HCT116 (cell line): ENCODE measurements at regions not wholly inside any gene's neighbourhood (a gene's known extent, or its start where the extent isn't known, plus 50 kb on each side); places are given as distances from the start of the nearest gene placed in this dataset.

Source experiments
- ATAC-seq: fragments of 200-7000 bp; cut with Tn5 transposase; 2 replicates; pipeline ENCODE4 v1.9.1; 2020; ENCODE audit warnings: mild to moderate bottlenecking, moderate library complexity
- BruUV-seq: library from RNA; stranded (reverse); fragments of 400-500 nt; replicated peaks from 2 replicates; lab custom pipeline; 2021; lab: Mats Ljungman, UMichigan
- CTCF ChIA-PET: fragments of 300-600 bp; sonication (Branson Sonifier 250); formaldehyde crosslinking; loops from one replicate; lab custom pipeline; 2021; ENCODE audit warnings: antibody characterized with exemption; lab: Charles Lee
- POLR2A ChIA-PET: fragments of 300-600, 350-600 bp; sonication (Branson Sonifier 250); formaldehyde crosslinking; loops from one replicate; lab custom pipeline; 2021; ENCODE audit warnings: antibody characterized with exemption; lab: Charles Lee
- RAD21 ChIA-PET, 2 experiments: fragments of 300-600 bp; sonication (Branson Sonifier 250); formaldehyde crosslinking; loops; one replicate each; lab custom pipeline; 2023; ENCODE audit warnings: low total read pairs in 2 of 2; ENCODE audit not compliant: uncharacterized antibody in 2 of 2, unreplicated experiment in 2 of 2, low non-redundant PET in 1 of 2; lab: Charles Lee
- DNase-seq: peaks from one replicate; pipeline ENCODE4 v3.0.0-alpha.2; 2010; ENCODE audit warnings: low read depth, low spot score
- H2AFZ ChIP-seq: fragments of 200-600 bp; shearing (Covaris generic), sonication (generic); 2 replicates; pipeline ENCODE4 v1.6.1; 2017; ENCODE audit warnings: low read depth, mixed run types, mixed read lengths, antibody characterized with exemption, low read length; ENCODE audit not compliant: poor library complexity, severe bottlenecking
- H3K27ac ChIP-seq: 2 replicates; pipeline ENCODE4 v1.5.1; 2012; ENCODE audit warnings: low read depth, low read length
- H3K27me3 ChIP-seq: fragments of 200-600 bp; sonication (generic); 2 replicates; pipeline ENCODE4 v1.6.1; 2016; ENCODE audit warnings: mixed run types, low read length, mixed read lengths; ENCODE audit not compliant: insufficient read depth
- H3K36me3 ChIP-seq, 2 experiments: fragments of 200-500 bp in 1 of 2; fragments of 200-600 bp in 1 of 2; sonication (Bioruptor generic) in 1 of 2; sonication (generic) in 1 of 2; 2 replicates each; pipeline versions ENCODE4 v1.5.1 to v1.6.1; 2014 to 2016; ENCODE audit warnings: low read length in 2 of 2, inconsistent platforms in 1 of 2, mixed read lengths in 1 of 2, mixed run types in 1 of 2; ENCODE audit not compliant: insufficient read depth in 2 of 2, control insufficient read depth in 1 of 2
- H3K4me1 ChIP-seq, 2 experiments: fragments of 200-600 bp in 1 of 2; sonication (generic) in 1 of 2; 2 replicates each; pipeline versions ENCODE4 v1.5.1 to v1.6.1; 2012 to 2017; ENCODE audit warnings: low read length in 2 of 2, inconsistent platforms in 1 of 2, mild to moderate bottlenecking in 1 of 2, mixed read lengths in 1 of 2, mixed run types in 1 of 2, moderate library complexity in 1 of 2; ENCODE audit not compliant: insufficient read depth in 2 of 2, control insufficient read depth in 1 of 2
- H3K4me2 ChIP-seq: fragments of 200-600 bp; sonication (generic); 2 replicates; pipeline ENCODE4 v1.6.1; 2017; ENCODE audit warnings: mixed run types, low read length, mixed read lengths
- H3K4me3 ChIP-seq, 2 experiments: fragments of 200-600 bp in 1 of 2; sonication (generic) in 1 of 2; replicated peaks in 1 of 2; 2 replicates each; pipeline ENCODE4 v1.5.1; 2011 to 2016; ENCODE audit warnings: low read length in 2 of 2, control low read depth in 1 of 2, low read depth in 1 of 2, mild to moderate bottlenecking in 1 of 2, mixed read lengths in 1 of 2, mixed run types in 1 of 2
- H3K79me2 ChIP-seq: fragments of 200-600 bp; sonication (generic); 2 replicates; pipeline ENCODE4 v1.6.1; 2017; ENCODE audit warnings: mild to moderate bottlenecking, mixed run types, low read length, moderate library complexity, mixed read lengths; ENCODE audit not compliant: insufficient read depth
- H3K9ac ChIP-seq: fragments of 200-600 bp; sonication (generic); 2 replicates; pipeline ENCODE4 v1.6.1; 2016; ENCODE audit warnings: low read length, mixed read lengths
- H3K9me2 ChIP-seq: fragments of 200-600 bp; sonication (generic), shearing (Covaris generic); 2 replicates; pipeline ENCODE4 v1.6.1; 2017; ENCODE audit warnings: mixed run types, mild to moderate bottlenecking, moderate library complexity; ENCODE audit not compliant: insufficient read depth
- H3K9me3 ChIP-seq, 2 experiments: fragments of 200-500 bp in 1 of 2; fragments of 200-600 bp in 1 of 2; sonication (Bioruptor generic) in 1 of 2; sonication (generic) in 1 of 2; 2 replicates each; pipeline ENCODE4 v1.6.1; 2014 to 2017; ENCODE audit warnings: low read length in 2 of 2, mixed read lengths in 2 of 2, inconsistent platforms in 1 of 2, low read depth in 1 of 2, mild to moderate bottlenecking in 1 of 2, mixed run types in 1 of 2, moderate library complexity in 1 of 2; ENCODE audit not compliant: control insufficient read depth in 1 of 2, insufficient read depth in 1 of 2
- H4K20me1 ChIP-seq: fragments of 200-600 bp; sonication (generic), shearing (Covaris generic); 2 replicates; pipeline ENCODE4 v1.6.1; 2017; ENCODE audit warnings: mixed run types, mild to moderate bottlenecking, moderate library complexity; ENCODE audit not compliant: insufficient read depth
- ELF1 ChIP-seq: IDR thresholded peaks from 2 replicates; pipeline ENCODE4 v1.6.1; 2012; ENCODE audit warnings: low read depth, borderline replicate concordance
- EZH2 ChIP-seq: fragments of 200-600 bp; sonication (generic); IDR thresholded peaks from 2 replicates; pipeline ENCODE4 v1.6.1; 2017; ENCODE audit warnings: antibody characterized with exemption, mixed run types
- EZH2phosphoT487 ChIP-seq: fragments of 200-600 bp; IDR thresholded peaks from 2 replicates; pipeline ENCODE4 v1.6.1; 2018; ENCODE audit warnings: antibody characterized with exemption, borderline replicate concordance
- POLR2A ChIP-seq: IDR thresholded peaks from 2 replicates; pipeline ENCODE4 v1.7.0; 2011; ENCODE audit warnings: borderline replicate concordance; ENCODE audit not compliant: insufficient read depth, insufficient read length; ENCODE audit errors: extremely low read depth
- RAD21 ChIP-seq: IDR thresholded peaks from 2 replicates; pipeline ENCODE4 v1.6.1; 2012; ENCODE audit warnings: low read depth, mild to moderate bottlenecking
- REST ChIP-seq: IDR thresholded peaks from 2 replicates; pipeline ENCODE4 v1.6.1; 2012; ENCODE audit warnings: low read depth
- YY1 ChIP-seq: IDR thresholded peaks from 2 replicates; pipeline ENCODE4 v1.6.1; 2011; ENCODE audit warnings: low read length, low read depth, moderate library complexity, mild to moderate bottlenecking; ENCODE audit not compliant: insufficient replicate concordance; ENCODE audit errors: extremely low read depth
- ZFX ChIP-seq: fragments of 450-650 bp; IDR thresholded peaks from 2 replicates; pipeline ENCODE4 v1.6.1; 2017
- intact Hi-C: fragments of 100-400 bp; cut with micrococcal nuclease; formaldehyde crosslinking; loops from 2 replicates; pipeline ENCODE4 v1.10.0; 2022
- TF ChIP-seq, protein P1 (sequence below): IDR thresholded peaks from 2 replicates; pipeline ENCODE4 v1.6.1; 2012

DNA sequence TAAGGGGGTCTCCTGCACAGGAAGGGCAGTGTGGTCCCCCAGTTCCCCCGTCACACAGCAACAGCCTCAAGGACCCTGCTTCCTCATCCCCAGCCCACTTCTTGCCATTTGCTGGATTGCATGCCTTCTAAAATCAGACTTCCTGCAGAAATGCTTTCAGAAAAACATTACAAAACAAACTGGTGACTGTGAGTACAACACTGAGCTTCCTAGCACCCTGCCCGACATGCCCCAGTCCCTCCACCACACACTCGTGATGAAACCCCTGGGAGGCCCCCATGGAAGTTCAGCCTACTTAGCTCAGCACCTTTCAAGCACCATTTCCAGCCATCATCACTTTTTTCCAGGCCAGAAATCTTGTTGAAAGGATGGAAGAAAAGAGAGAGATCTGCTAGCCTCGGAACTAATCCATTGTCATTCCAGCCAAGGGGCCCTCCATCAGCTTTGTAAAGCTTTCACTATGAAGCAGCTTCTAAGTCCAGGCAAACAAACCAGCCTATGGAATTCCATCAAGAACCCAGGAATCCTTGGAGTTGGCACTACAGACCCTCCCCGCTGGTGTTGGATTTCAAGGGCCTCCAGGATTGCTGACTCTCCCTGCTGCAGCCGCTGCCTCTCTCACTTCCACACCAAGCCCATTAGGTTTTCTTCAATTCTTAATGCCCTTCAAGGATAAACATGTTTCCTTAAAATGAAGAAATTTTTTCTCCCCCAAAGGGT lies 114.6 kb downstream of the C5orf15 start:
- no peak for ATAC-seq
- Histone ChIP-seq H3K4me1 (no peaks in the 10 kb centered on the region), H3K9me2 (no peaks in the 10 kb centered on the region), H4K20me1 (no peaks in the 10 kb centered on the region), H3K4me2 (no peak overlapping the region), H3K9me3 (no peaks in the 10 kb centered on the region), H3K27ac (no peak overlapping the region), H3K4me3 (no peak overlapping the region), H3K79me2 (no peaks in the 10 kb centered on the region), H3K9ac (no peak overlapping the region), H2AFZ (no peak overlapping the region), H3K36me3 (no peaks in the 10 kb centered on the region), H3K27me3 (peaks cover 27% of the 10 kb centered on the region; the same call in 1 of the 2 replicates)
- ChIA-PET POLR2A (no interaction called here), RAD21 (no interaction called here), CTCF (no interaction called here)
- TF ChIP-seq, protein P1, sequence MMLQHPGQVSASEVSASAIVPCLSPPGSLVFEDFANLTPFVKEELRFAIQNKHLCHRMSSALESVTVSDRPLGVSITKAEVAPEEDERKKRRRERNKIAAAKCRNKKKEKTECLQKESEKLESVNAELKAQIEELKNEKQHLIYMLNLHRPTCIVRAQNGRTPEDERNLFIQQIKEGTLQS: no peak
- no peak for TF ChIP-seq YY1
- TF ChIP-seq REST: no peak
- no peak for TF ChIP-seq POLR2A
- TF ChIP-seq RAD21: no peak
- no peak for TF ChIP-seq EZH2phosphoT487
- TF ChIP-seq ELF1: no peak
- no peak for TF ChIP-seq EZH2
- TF ChIP-seq ZFX: no peak
- intact Hi-C loops: no loop called here
- DNase-seq: no peak
- BruUV-seq: no TSS peak
